H9 (cell line): ENCODE measurements at regions not wholly inside any gene's neighbourhood (a gene's known extent, or its start where the extent isn't known, plus 50 kb on each side); places are given as distances from the start of the nearest gene placed in this dataset.

Experiments
- DNase-seq: peaks from one replicate; pipeline ENCODE4 v3.0.0-alpha.2; 2017
- H2AFZ ChIP-seq: one replicate; pipeline ENCODE4 v1.6.1; 2013; ENCODE audit warnings: mild to moderate bottlenecking, low read length, control low read depth, moderate library complexity
- H2AK5ac ChIP-seq: 2 replicates; pipeline ENCODE4 v1.6.1; 2013; ENCODE audit warnings: low read length, control low read depth, mixed read lengths; ENCODE audit not compliant: insufficient read length
- H2BK120ac ChIP-seq: one replicate; pipeline ENCODE4 v1.6.1; 2013; ENCODE audit warnings: low read depth, mild to moderate bottlenecking, low read length, control low read depth, inconsistent platforms; ENCODE audit not compliant: poor library complexity, severe bottlenecking
- H2BK12ac ChIP-seq: 2 replicates; pipeline ENCODE4 v1.6.1; 2013; ENCODE audit warnings: low read length, control low read depth, mixed read lengths, low read depth; ENCODE audit not compliant: insufficient read length
- H2BK15ac ChIP-seq: 2 replicates; pipeline ENCODE4 v1.6.1; 2013; ENCODE audit warnings: low read depth, low read length, control low read depth
- H2BK20ac ChIP-seq: one replicate; pipeline ENCODE4 v1.6.1; 2013; ENCODE audit warnings: low read depth, mild to moderate bottlenecking, low read length, control low read depth, inconsistent platforms; ENCODE audit not compliant: poor library complexity, severe bottlenecking
- H2BK5ac ChIP-seq: 2 replicates; pipeline ENCODE4 v1.6.1; 2013; ENCODE audit warnings: low read length, control low read depth, mixed read lengths; ENCODE audit not compliant: insufficient read length
- H3K14ac ChIP-seq: 2 replicates; pipeline ENCODE4 v1.6.1; 2013; ENCODE audit warnings: low read length, control low read depth; ENCODE audit not compliant: insufficient read depth
- H3K18ac ChIP-seq: 2 replicates; pipeline ENCODE4 v1.6.1; 2013; ENCODE audit warnings: low read depth, mild to moderate bottlenecking, mixed read lengths, low read length, control low read depth; ENCODE audit not compliant: insufficient read length
- H3K23ac ChIP-seq: 2 replicates; pipeline ENCODE4 v1.6.1; 2013; ENCODE audit warnings: low read length, control low read depth, mixed read lengths, low read depth; ENCODE audit not compliant: insufficient read length
- H3K23me2 ChIP-seq: 2 replicates; pipeline ENCODE4 v1.6.1; 2013; ENCODE audit warnings: low read depth, mild to moderate bottlenecking, mixed read lengths, low read length, control low read depth; ENCODE audit not compliant: insufficient read length, poor library complexity, severe bottlenecking
- H3K27ac ChIP-seq: 2 replicates; pipeline ENCODE4 v1.5.1; 2013; ENCODE audit warnings: low read length, control low read depth, mixed read lengths, low read depth; ENCODE audit not compliant: insufficient read length
- H3K27me3 ChIP-seq: 2 replicates; pipeline ENCODE4 v1.6.1; 2013; ENCODE audit warnings: low read length, control low read depth, inconsistent platforms; ENCODE audit not compliant: insufficient read depth
- H3K4ac ChIP-seq: 2 replicates; pipeline ENCODE4 v1.6.1; 2013; ENCODE audit warnings: low read depth, mild to moderate bottlenecking, control low read depth, inconsistent platforms, low read length, moderate library complexity
- H3K4me1 ChIP-seq: 2 replicates; pipeline ENCODE4 v1.6.1; 2013; ENCODE audit warnings: low read length, control low read depth, inconsistent platforms; ENCODE audit not compliant: insufficient read depth
- H3K4me2 ChIP-seq: 2 replicates; pipeline ENCODE4 v1.6.1; 2013; ENCODE audit warnings: low read length, control low read depth, mixed read lengths; ENCODE audit not compliant: insufficient read length, insufficient read depth
- H3K56ac ChIP-seq: 2 replicates; pipeline ENCODE4 v1.6.1; 2013; ENCODE audit warnings: low read depth, mild to moderate bottlenecking, mixed read lengths, low read length, control low read depth; ENCODE audit not compliant: insufficient read length
- H3K79me1 ChIP-seq: 2 replicates; pipeline ENCODE4 v1.6.1; 2013; ENCODE audit warnings: low read depth, mild to moderate bottlenecking, moderate library complexity, low read length, control low read depth, inconsistent platforms; ENCODE audit not compliant: insufficient read depth, poor library complexity, severe bottlenecking
- H3K79me2 ChIP-seq: 2 replicates; pipeline ENCODE4 v1.6.1; 2013; ENCODE audit warnings: low read length, control low read depth, inconsistent platforms; ENCODE audit not compliant: insufficient read depth
- H3K9ac ChIP-seq: 2 replicates; pipeline ENCODE4 v1.6.1; 2013; ENCODE audit warnings: low read length, control low read depth, mixed read lengths; ENCODE audit not compliant: insufficient read length; ENCODE audit errors: extremely low read depth
- H3K9me3 ChIP-seq: one replicate; pipeline ENCODE4 v1.6.1; 2013; ENCODE audit warnings: low read depth, low read length, inconsistent platforms; ENCODE audit not compliant: control insufficient read depth
- H3T11ph ChIP-seq: one replicate; pipeline ENCODE4 v1.6.1; 2013; ENCODE audit warnings: mild to moderate bottlenecking, low read length, control low read depth, inconsistent platforms
- H4K20me1 ChIP-seq: one replicate; pipeline ENCODE4 v1.6.1; 2013; ENCODE audit not compliant: control insufficient read depth, insufficient read length, insufficient read depth
- H4K5ac ChIP-seq: 2 replicates; pipeline ENCODE4 v1.6.1; 2013; ENCODE audit warnings: low read depth, mild to moderate bottlenecking, mixed read lengths, low read length, control low read depth; ENCODE audit not compliant: insufficient read length
- H4K8ac ChIP-seq: replicated peaks from 2 replicates; pipeline ENCODE4 v1.6.1; 2013; ENCODE audit warnings: low read length, control low read depth, mixed read lengths, low read depth; ENCODE audit not compliant: insufficient read length
- H4K91ac ChIP-seq: 2 replicates; pipeline ENCODE4 v1.6.1; 2013; ENCODE audit warnings: low read depth, mild to moderate bottlenecking, moderate library complexity, mixed read lengths, low read length, control low read depth; ENCODE audit not compliant: insufficient read length
- H3K27ac Mint-ChIP-seq, 3 experiments: 2 replicates in 2 of 3; 3 replicates in 1 of 3; pipeline ENCODE4 v1.8.0; 2020 to 2021; ENCODE audit warnings: mixed read lengths in 3 of 3, mild to moderate bottlenecking in 1 of 3, moderate library complexity in 1 of 3
- H3K27me3 Mint-ChIP-seq: 2 replicates; pipeline ENCODE4 v1.8.0; 2021; ENCODE audit warnings: low read depth, mild to moderate bottlenecking, moderate library complexity, mixed read lengths
- H3K36me3 Mint-ChIP-seq, 3 experiments: 2 replicates in 2 of 3; 3 replicates in 1 of 3; pipeline ENCODE4 v1.8.0; 2020 to 2021; ENCODE audit warnings: low read depth in 3 of 3, mixed read lengths in 3 of 3; ENCODE audit not compliant: insufficient read depth in 1 of 3
- H3K4me1 Mint-ChIP-seq, 2 experiments: 2 replicates each; pipeline ENCODE4 v1.8.0; 2020; ENCODE audit warnings: mixed read lengths in 2 of 2
- H3K4me3 Mint-ChIP-seq, 2 experiments: 2 replicates in 1 of 2; 3 replicates in 1 of 2; pipeline ENCODE4 v1.8.0; 2020 to 2021; ENCODE audit warnings: mild to moderate bottlenecking in 2 of 2, mixed read lengths in 2 of 2, moderate library complexity in 1 of 2
- H3K9me3 Mint-ChIP-seq, 2 experiments: 2 replicates in 1 of 2; 3 replicates in 1 of 2; pipeline ENCODE4 v1.8.0; 2020; ENCODE audit warnings: mild to moderate bottlenecking in 2 of 2, mixed read lengths in 2 of 2, moderate library complexity in 1 of 2
- CTCF ChIP-seq: fragments of 200-600 bp; sonication (generic); conservative IDR thresholded peaks from 3 replicates; pipeline ENCODE4 v1.8.0; 2021; ENCODE audit warnings: antibody characterized with exemption, mild to moderate bottlenecking
- WGBS: extraction: QIAGEN DNeasy Blood & Tissue Kit; methylation state at CpG from one replicate; pipeline ENCODE4 v1.1.7; 2013; ENCODE audit warnings: missing lambda C conversion rate, low lambda C conversion rate, mixed read lengths; ENCODE audit not compliant: insufficient read length; ENCODE audit errors: extremely low coverage; 5-methylcytosine and 5-hydroxymethylcytosine counted together

- Histone ChIP-seq H2BK15ac (no peak overlapping the region), H3K14ac (no peak overlapping the region), H3K79me2 (no peaks in the 10 kb centered on the region), H4K20me1 (no peaks in the 10 kb centered on the region), H4K91ac (no peak overlapping the region), H3K27me3 (no peaks in the 10 kb centered on the region), H3K18ac (no peak overlapping the region), H2BK5ac (no peak overlapping the region), H3K9me3 (no peaks in the 10 kb centered on the region), H2BK20ac (no peak overlapping the region), H2AFZ (no peak overlapping the region), H3K56ac (no peak overlapping the region), H2AK5ac (no peak overlapping the region), H3T11ph (no peak overlapping the region), H3K4ac (no peak overlapping the region), H3K4me1 (no peaks in the 10 kb centered on the region), H2BK120ac (no peak overlapping the region), H3K9ac (no peak overlapping the region), H3K4me2 (no peak overlapping the region), H3K27ac (no peak overlapping the region), H3K23me2 (no peaks in the 10 kb centered on the region), H3K23ac (no peak overlapping the region), H3K79me1 (no peaks in the 10 kb centered on the region), H4K5ac (no peak overlapping the region), H2BK12ac (no peak overlapping the region), H4K8ac (no peak overlapping the region)
- peaks cover 0 to 10% (median 2%) of the 10 kb centered on the region in 3 experiments; a peak in 2 of 7 replicates for H3K36me3 Mint-ChIP-seq
- peaks cover 7 to 13% of the 10 kb centered on the region in 2 experiments; a peak in 4 of 5 replicates for H3K9me3 Mint-ChIP-seq
- H3K4me3 Mint-ChIP-seq = no peak overlapping the region
- no peak overlapping the region for H3K27ac Mint-ChIP-seq
- no peaks in the 10 kb centered on the region for H3K27me3 Mint-ChIP-seq
- no peaks in the 10 kb centered on the region for H3K4me1 Mint-ChIP-seq
- TF ChIP-seq CTCF = no peak
- no peak for DNase-seq
- no CpG with 5 or more reads among the region's 2 CpGs for WGBS
Measured at GRCh38 chr5:24998641-24999040, 353.9 kb upstream of the CDH10 start.
